HG03280 (cell line): ENCODE measurements at regions not wholly inside any gene's neighbourhood (a gene's known extent, or its start where the extent isn't known, plus 50 kb on each side); places are given as distances from the start of the nearest gene placed in this dataset.
"Not testable (repeated sequence)": the region's sequence is repeated elsewhere in the genome, so short reads cannot be mapped to it uniquely, and the experiment has no call there.

Experiments used
- ATAC-seq: cut with Tn5 transposase; IDR thresholded peaks from one replicate; pipeline ENCODE4 v1.9.1; 2021; ENCODE audit warnings: mild to moderate bottlenecking, moderate library complexity; ENCODE audit not compliant: unreplicated experiment

DNA sequence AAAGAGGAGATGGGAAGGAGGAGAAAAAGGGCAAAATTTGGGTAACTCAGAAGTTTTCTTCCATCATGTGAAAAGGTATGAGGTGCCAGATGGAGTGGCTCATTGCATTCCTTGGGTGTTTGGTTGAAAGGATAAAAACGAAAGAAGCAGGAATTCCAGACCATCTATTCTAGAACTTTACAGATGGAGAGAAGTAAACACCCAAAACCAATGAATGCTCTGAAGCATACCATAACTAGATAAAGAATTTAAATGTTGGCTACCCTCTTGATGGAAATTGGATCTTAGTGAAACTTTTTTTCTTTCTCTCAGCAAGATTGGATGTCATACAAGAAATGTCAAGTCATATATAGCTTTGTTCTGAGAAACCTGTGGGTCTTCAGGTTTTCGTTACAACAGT lies 175.6 kb upstream of the FAR2 start:
- no peak for ATAC-seq

DNA sequence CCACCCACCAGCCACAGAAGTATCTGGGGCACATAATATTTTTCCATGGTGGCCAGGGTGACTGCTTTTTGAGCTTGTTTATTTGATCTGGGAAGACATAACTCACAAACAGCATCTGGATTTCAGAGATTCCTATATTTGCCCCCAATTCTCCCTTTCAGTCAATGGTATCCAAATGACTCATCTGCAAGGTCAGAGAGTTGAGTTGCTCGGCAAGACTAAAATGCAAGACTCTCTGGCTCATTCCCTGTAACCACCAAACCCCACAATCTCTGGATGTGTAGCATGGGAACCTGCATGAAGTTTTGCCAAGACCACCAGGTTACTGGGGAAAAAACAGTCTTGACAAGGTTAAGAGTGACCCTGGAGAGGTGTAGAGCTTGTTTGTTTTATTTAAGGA lies 174.9 kb upstream of the FAR2 start:
- no peak for ATAC-seq

DNA sequence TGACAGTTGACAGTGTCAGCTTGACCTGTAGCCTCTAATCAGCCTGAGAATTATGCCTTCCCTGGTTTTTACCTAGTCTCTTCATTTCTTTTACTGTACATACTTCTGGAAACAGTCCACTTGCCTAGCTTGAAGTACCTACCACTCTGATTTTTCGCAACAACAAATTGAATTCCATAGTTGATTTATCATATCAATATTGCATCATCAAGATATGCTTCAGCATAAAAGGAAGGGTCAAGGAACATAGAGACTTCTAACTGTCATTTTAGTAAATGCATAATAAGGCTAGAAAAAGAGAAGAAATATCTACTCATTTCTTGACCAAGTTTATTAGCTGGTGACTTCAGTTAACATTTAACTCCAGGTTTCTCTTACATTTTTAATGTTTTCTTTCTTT lies 174.2 kb upstream of the FAR2 start:
- no peak for ATAC-seq

DNA sequence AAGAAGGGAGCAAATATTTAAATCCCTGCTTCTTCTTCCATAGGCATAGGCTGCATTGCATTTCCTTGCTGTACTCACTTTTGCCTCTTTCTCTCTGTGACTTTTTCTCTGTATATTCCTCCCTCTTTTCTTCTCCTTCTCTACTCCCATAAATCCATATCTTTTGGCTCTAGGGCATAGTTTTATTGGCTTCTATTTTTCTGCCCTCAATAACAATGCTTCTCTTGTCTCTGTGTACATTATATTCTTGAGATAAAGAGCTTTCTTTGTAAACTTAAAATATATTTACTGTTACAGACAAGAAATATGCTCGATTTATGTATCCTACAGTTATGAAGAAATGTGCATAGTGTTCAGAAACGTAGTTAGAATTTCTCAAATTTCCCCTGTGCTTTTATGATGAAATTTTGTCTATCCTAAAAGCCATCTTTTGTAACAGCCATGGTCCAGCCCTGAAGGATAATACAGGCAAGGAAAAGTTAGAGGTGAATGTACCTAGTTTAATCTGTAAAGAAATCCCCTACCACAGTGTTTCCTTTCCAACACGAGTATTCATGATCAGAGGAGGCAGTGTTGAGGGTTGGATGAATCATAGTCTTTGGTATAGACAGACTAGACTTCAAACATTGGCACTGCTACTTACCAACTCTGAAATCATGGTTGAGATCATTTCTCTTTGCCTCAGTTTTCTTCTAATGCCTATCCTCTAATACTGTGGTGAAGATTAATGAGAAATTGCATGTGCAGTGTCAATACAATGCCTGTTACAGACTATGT lies 173.3 kb upstream of the FAR2 start:
- no peak for ATAC-seq

DNA sequence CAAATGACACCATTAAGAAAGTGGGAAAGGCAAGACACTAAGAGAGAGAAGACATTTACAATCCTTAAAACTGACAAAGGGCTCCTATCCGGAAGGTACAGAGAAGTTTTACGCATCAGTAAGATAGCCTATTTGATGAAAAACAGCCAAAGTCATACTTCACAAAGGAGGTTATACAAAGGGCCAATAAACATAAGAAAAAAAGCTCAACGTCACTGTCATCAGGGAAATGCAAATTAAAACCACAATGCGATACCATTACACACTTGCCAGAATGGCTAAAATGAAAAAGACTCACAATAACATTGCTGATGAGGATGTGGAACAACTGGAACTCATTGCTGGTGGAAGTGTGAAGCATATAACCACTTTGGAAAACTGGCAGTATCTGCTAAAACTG lies 168.6 kb upstream of the FAR2 start:
- no peak for ATAC-seq

DNA sequence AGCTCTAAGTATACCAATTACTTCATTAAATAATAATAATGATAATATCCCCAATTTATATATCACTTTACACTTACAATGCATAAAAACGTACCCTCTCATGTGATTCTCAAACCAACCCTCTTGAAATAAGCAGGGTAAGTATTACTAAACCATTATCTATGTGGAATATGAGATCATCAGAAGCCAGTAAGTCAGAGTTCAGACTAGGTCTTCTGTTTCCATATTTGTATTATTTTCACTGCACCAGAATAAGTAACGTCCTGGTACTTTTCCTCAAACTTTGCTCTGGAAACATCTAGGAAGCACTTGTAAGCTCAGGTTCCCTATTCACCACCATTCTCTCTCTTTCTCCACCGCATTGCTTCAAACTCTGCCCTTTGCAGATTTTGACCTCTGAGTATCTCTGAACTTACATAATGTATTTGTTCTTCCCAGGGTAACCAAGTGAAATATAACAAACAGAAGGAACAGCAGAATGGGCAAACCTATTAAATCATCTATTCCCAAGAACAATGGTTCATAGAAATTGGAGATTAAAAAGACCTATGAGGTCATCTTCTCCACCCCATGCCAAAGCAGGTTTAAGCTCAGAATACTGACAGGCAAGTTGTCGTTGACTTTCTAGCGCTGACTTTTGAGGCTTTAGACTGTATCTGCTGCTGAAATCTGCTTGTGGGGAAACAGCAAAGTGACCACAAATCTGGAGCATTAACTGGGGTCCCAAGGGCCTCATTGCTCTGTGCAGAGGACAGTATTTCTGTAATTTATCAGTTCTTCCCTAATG lies 161.3 kb upstream of the FAR2 start:
- ATAC-seq = no peak

DNA sequence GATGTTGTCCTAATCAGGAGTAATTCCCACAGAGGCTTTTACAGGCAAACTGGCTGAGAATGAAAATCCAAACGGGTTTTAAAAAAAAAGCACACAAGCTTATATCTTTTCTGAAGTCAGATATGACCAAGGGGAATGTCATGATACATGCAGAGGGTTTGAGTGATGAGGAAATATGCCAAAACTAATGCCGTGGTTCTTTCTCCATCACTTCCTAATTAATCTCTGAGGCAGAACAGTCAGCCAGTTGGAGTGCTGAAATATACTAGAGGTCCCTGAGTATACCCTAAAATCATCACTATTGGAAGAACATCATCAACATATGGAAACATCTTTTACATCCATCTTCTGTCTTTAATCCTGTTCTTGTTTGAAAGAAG lies 160.8 kb upstream of the FAR2 start:
- no peak for ATAC-seq

DNA sequence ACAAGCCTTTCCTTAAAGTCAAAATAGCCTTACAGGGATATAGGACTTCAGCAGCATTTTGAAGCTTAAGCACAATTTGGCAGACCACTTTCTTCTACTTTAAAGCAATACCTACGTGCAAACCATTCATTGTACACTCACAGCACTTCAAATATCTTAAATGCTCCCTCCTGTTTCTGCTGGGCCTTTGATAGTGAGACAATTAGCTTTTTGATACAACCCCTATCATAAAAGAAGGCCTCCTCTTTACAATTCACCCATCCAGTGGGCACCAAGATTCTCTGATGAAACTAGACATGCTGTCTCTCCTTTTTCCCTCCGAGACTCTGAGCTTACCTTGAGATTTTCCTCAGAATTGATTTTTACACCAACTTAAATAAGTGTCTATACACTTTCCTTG lies 157.5 kb upstream of the FAR2 start:
- ATAC-seq = no peak

DNA sequence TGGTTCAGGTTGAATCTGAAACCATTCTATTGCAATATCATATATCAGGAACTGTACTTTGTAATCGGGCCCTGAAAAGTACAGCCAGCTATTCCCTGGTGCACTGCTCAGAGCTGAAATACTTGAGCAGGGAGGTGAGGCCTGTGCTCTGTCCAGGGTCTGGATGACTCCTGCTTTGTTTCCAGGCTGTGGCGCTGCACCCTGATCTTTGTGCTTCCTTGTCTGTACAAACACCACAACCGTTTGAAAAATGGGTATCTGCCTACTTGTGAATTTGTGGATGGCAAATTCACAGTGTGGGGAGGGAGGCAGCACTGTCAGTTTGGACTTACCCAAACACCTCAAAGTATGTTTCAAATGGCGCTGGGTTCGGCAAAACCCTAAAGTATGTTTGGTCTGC lies 155.4 kb upstream of the FAR2 start:
- ATAC-seq = no peak

DNA sequence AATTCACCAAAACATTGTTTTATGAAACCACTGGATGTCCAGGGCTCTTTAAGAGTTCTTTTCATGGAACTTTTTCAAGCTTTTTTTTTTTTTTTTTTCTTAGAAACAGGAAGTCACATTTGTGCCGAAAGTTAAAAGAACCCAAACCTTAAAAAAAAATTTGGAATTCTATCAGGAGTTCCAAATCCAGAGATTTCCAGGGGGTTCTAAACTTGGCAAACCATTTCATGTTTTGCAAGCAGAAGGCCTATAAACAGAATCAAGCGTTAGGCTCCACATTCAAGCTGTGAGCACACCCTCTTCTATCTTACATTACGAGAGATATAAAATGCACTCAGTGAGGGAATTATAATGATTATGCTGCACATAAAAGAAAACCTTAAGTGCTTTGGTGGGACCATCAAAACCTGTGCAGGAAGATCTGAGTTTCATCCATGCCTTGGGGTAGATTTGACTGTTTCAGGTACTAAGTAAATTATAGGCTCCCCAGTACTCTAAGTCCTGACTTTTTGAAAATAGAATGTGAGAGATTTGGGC lies 154.8 kb upstream of the FAR2 start:
- ATAC-seq = no peak

DNA sequence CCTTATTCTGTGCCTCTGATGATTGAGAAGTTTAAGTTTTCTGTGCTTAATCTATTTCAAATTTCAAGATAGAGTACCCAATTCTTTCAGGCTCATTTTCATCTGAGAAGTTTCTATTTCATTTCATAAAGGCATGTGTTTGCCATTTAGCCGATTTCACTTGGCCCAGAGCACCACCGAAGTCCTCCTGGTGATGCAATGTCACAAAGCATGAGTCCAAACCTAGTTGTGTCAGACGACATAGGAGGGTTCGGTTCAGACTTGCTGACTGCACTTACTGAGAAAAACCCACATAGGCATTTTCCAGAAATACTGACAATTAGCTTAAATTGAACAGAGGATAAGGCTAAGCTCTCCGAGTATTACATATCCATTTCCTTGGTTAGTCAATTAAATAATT lies 152.4 kb upstream of the FAR2 start:
- ATAC-seq = no peak

DNA sequence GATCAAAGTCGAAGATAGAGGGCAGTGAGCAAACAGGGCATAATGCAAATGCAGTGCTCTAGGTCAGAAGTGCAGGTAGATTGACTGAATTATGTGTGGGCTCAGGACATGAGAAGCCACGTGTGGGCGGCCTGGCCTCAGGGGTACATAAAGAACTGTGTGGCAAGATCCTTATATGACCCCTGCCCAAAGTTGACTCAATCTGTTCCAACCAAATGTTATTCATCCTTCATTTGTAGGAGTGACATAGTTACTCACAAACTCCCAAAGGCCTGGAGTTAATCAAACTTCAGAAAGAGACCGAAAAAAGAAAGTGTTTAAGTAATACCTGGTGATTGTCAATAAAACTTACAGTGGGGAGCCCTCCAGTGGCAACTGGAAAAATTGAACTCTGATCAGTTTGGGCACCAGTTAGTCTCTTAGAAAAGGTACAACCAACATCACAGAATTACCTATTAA lies 150.4 kb upstream of the FAR2 start:
- ATAC-seq = no peak

DNA sequence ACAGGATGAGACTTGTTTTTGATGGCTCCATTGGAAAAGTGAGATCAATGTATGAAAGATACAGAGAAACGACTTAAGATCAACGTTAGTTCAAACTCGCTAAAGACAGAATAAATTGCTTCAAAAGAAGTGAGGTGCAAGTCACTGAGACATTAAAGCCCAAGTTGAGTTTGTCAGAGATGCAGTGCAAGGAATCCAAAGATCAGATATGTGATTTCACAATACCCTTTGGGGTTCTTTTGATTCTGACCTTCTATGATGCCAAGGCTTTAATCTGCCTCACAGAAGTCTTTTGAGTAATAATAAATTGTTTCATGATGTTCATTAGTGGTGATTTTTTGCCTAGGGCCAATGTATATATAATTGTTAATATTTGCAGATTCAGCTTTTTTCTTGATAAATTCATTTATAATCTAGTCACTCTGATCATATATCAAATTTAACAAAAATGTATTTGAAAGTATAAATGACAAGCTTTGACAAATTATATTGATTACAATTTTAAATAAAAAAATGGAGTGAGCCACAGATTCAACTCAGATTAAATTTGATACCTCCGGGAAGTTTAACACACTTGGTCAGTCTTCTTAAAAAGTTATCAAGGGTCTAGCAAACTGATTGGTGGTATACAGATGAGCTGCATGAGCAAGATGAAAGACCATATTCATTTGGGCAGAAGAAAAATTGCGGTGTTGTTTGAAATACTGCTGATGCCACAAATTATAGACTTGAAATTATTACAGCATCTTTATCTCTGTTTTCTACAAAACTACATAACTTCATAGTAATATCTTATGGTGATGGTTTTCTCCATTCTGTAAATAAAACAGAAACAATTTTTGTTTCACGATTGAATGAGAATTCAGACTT lies 144.8 kb upstream of the FAR2 start:
- ATAC-seq = no peak

DNA sequence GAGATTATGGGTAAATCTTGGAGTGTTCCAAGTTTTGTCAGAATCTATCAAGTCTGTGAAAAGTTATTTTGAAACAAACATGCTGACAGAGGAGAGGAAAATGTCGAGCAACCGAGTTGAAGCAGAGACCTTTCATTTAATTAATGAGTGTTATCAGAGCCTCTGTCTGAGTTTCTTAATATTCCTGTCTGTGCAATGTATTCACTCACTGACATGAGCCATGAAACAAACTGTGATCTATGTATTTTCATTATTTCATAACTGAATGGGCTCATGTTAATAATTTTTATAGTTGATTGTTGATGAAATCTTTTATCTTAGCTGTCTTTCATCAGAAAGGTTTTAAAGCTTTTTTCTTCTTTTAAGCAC lies 144.2 kb upstream of the FAR2 start:
- no peak for ATAC-seq

DNA sequence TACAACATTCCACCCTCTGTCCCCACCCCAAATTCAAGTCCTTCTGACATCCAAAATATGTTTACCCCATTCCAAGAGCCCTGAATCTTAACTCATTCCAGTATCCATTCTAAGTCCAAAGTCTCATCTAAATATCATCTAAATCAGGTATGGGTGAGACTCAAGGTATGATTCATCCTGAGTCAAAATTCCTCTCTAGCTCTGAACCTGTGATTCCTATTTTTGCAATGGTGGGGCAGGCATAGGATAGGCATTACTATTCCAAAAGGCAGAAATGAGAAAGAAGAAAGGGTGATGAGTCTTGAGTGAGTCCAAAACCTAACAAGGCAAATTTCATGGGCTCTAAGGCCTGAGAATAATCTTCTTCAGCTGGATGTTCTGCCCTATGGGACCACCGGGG lies 140.3 kb upstream of the FAR2 start:
- ATAC-seq = no peak

DNA sequence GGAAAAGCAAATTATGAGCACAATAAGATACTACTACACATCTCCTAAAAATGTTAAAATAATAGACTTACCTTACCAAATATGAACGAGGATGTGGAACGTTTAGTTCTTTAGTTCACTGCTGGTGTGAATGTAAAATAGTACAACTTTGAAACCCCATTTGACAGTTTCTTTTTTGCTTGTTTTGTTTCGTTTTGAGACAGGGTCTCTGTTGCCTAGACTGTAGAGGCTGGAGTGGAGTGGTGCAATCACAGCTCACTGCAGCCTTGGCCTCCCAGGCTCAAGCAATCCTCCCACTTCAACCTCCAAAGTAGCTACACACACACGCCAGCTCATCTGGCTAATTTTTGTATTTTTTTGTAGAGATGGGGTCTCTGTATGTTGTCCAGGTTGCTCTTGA lies 136.4 kb upstream of the FAR2 start:
- ATAC-seq = no peak

DNA sequence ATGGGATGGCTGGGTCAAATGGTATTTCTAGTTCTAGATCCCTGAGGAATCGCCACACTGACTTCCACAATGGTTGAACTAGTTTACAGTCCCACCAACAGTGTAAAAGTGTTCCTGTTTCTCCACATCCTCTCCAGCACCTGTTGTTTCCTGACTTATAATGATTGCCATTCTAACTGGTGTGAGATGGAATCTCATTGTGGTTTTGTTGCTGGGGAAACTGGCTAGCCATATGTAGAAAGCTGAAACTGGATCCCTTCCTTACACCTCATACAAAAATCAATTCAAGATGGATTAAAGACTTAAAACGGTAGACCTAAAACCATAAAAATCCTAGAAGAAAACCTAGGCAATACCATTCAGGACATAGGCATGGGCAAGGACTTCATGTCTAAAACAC lies 131.5 kb upstream of the FAR2 start:
- not testable (repeated sequence) for ATAC-seq

DNA sequence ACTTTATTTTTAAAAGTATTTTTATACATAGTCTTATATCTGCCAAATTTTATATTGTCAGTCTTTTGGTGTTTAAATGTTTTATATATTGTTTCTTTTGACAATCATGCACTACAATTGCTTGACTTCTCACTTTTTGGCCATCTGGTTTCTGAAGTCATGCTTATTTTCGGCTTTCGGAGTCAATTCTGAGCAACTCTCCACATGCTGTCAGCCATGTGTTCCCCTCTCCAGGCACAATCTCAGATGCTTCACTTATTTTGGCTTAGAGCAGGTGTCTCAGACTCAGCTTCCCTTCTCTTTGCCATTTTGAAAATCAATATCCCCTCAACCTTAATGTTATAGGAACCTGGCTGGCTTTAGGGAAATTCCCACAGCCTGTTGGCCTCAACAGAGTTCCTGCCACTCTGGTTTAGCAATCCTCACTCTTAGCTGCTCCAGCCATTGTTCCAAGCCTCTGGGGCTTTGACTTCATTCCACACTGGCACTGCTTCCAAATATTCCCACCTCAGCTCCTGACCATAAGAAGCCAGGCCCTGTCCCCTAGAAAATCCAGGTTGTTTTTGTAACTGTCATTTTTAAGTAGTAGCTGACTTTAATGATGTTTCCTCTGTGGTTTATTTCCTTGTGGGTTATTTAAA lies 125.5 kb upstream of the FAR2 start:
- no peak for ATAC-seq

DNA sequence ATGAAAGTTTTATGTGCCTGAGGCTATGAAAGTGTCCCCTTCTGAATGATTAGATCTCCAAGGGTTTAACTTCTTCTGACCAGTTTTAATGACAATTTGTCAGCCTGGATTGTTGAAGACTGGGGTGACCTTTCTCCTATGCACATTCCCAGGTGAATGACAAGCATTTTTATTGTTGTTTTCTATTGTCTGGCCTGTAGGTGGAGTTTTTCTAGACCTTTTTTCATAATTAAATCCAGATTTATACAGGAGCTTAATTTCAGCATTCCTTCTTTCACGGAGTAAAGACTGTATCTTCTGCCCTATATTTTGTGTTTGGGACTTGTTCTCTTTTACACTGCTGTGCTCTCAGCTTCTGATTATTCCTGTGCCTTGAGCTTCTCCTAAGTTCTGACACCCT lies 125.0 kb upstream of the FAR2 start:
- ATAC-seq = no peak

DNA sequence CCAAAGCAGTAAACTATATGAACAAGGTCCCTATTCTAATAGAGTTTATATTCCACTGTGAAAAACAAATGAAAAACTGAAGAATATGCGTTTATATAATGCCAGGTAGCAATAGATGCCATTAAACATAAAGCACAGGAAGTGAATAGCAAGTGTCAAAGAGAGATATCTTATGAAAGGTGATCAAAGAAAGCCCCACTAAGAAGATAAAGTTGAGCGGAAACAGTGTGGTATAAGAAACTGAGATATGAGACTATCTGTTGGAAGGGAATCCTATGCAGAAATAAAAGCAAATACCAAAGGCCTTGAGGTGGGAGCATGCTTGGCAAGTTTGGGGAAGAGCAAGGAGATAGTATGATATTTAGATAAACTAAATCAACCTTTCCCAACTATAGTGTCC lies 123.1 kb upstream of the FAR2 start:
- ATAC-seq = no peak

DNA sequence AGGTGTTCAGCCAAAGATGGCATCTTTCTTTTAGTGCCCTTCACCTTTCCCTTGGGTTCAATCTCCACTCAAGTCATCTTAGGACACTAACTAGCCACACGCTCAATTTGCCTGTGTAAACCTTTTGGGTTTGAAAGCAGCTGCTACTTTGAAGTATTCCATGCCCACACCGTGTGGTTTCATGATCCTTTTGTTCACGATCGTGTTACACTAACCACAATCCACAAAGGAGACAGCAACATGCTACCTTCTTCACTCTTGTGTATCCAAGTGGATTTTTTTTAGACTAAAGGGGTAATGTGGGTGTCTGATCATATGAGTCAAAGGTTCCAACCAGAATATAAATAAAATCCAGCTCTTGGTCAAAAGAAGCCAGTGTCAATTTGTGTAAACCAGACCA lies 122.7 kb upstream of the FAR2 start:
- no peak for ATAC-seq
